HG02759 (cell line): ENCODE measurements at regions not wholly inside any gene's neighbourhood (a gene's known extent, or its start where the extent isn't known, plus 50 kb on each side); places are given as distances from the start of the nearest gene placed in this dataset.

Experiments
- ATAC-seq: cut with Tn5 transposase; IDR thresholded peaks from one replicate; pipeline ENCODE4 v1.9.1; 2021; ENCODE audit warnings: mild to moderate bottlenecking, moderate library complexity; ENCODE audit not compliant: unreplicated experiment

GRCh38 chr9:73446306-73446705, 294.6 kb downstream of the ANXA1 start:
- ATAC-seq, result no peak

- ATAC-seq, result no peak
These were observed 299.3 kb downstream of the ANXA1 start for GRCh38 chr9:73451003-73451402.

- no peak for ATAC-seq
These were observed 308.2 kb downstream of the ANXA1 start for GRCh38 chr9:73459817-73460216.

- ATAC-seq, result no peak
These were observed 317.1 kb downstream of the ANXA1 start for GRCh38 chr9:73468716-73469115.

- no peak for ATAC-seq
These were observed 319.1 kb downstream of the ANXA1 start for GRCh38 chr9:73470766-73471165.

- ATAC-seq, result no peak
These were observed 322.4 kb downstream of the ANXA1 start for GRCh38 chr9:73474002-73474600.

- ATAC-seq, result no peak
These were observed 323.0 kb downstream of the ANXA1 start for GRCh38 chr9:73474625-73475024.

GRCh38 chr9:73494894-73495293, 343.2 kb downstream of the ANXA1 start:
- ATAC-seq, result no peak

GRCh38 chr9:73497796-73498195, 346.1 kb downstream of the ANXA1 start:
- no peak for ATAC-seq

GRCh38 chr9:73515216-73515615, 363.6 kb downstream of the ANXA1 start:
- ATAC-seq, result no peak

GRCh38 chr9:73523391-73523790, 371.7 kb downstream of the ANXA1 start:
- no peak for ATAC-seq

GRCh38 chr9:73525350-73525749, 373.7 kb downstream of the ANXA1 start:
- ATAC-seq, result no peak

- ATAC-seq, result no peak
These were observed 375.9 kb downstream of the ANXA1 start for GRCh38 chr9:73527521-73527920.

- ATAC-seq, result no peak
These were observed 377.3 kb downstream of the ANXA1 start for GRCh38 chr9:73528926-73529325.

GRCh38 chr9:73529666-73530065, 378.0 kb downstream of the ANXA1 start:
- ATAC-seq, result no peak

- no peak for ATAC-seq
These were observed 379.4 kb downstream of the ANXA1 start for GRCh38 chr9:73531051-73531532.

GRCh38 chr9:73531658-73532057, 380.0 kb downstream of the ANXA1 start:
- peak; percentile 83 for ATAC-seq

GRCh38 chr9:73532985-73533384, 381.3 kb downstream of the ANXA1 start:
- ATAC-seq, result no peak

GRCh38 chr9:73536403-73536802, 384.7 kb downstream of the ANXA1 start:
- no peak for ATAC-seq

GRCh38 chr9:73537561-73537960, 385.9 kb downstream of the ANXA1 start:
- no peak for ATAC-seq

GRCh38 chr9:73539881-73540390, 388.3 kb downstream of the ANXA1 start:
- no peak for ATAC-seq

GRCh38 chr9:73541923-73542322, 390.3 kb downstream of the ANXA1 start:
- peak; percentile 61 for ATAC-seq

- no peak for ATAC-seq
These were observed 392.1 kb downstream of the ANXA1 start for GRCh38 chr9:73543727-73544126.
